HFFc6 (cell line): ENCODE measurements at regions not wholly inside any gene's neighbourhood (a gene's known extent, or its start where the extent isn't known, plus 50 kb on each side); places are given as distances from the start of the nearest gene placed in this dataset.

ENCODE experiments used
- DNase-seq: peaks from one replicate; pipeline ENCODE4 v3.0.0-alpha.2; 2018
- H3K27ac Mint-ChIP-seq: 2 replicates; pipeline ENCODE4 v1.8.0; 2020; ENCODE audit warnings: mild to moderate bottlenecking, mixed read lengths
- H3K27me3 Mint-ChIP-seq: 2 replicates; pipeline ENCODE4 v1.8.0; 2021; ENCODE audit warnings: mild to moderate bottlenecking, moderate library complexity, mixed read lengths; ENCODE audit not compliant: insufficient read depth
- H3K36me3 Mint-ChIP-seq: 2 replicates; pipeline ENCODE4 v1.8.0; 2021; ENCODE audit warnings: low read depth, mixed read lengths
- H3K4me1 Mint-ChIP-seq: 2 replicates; pipeline ENCODE4 v1.8.0; 2020; ENCODE audit warnings: low read depth, mixed read lengths
- H3K4me3 Mint-ChIP-seq: 2 replicates; pipeline ENCODE4 v1.8.0; 2020; ENCODE audit warnings: mild to moderate bottlenecking, moderate library complexity, mixed read lengths
- H3K9me3 Mint-ChIP-seq: 2 replicates; pipeline ENCODE4 v1.8.0; 2020; ENCODE audit warnings: mild to moderate bottlenecking, mixed read lengths
- CTCF ChIP-seq: fragments of 200-600 bp; sonication (generic); IDR thresholded peaks from 2 replicates; pipeline ENCODE4 v1.5.0; 2021; ENCODE audit warnings: antibody characterized with exemption, mild to moderate bottlenecking

DNA sequence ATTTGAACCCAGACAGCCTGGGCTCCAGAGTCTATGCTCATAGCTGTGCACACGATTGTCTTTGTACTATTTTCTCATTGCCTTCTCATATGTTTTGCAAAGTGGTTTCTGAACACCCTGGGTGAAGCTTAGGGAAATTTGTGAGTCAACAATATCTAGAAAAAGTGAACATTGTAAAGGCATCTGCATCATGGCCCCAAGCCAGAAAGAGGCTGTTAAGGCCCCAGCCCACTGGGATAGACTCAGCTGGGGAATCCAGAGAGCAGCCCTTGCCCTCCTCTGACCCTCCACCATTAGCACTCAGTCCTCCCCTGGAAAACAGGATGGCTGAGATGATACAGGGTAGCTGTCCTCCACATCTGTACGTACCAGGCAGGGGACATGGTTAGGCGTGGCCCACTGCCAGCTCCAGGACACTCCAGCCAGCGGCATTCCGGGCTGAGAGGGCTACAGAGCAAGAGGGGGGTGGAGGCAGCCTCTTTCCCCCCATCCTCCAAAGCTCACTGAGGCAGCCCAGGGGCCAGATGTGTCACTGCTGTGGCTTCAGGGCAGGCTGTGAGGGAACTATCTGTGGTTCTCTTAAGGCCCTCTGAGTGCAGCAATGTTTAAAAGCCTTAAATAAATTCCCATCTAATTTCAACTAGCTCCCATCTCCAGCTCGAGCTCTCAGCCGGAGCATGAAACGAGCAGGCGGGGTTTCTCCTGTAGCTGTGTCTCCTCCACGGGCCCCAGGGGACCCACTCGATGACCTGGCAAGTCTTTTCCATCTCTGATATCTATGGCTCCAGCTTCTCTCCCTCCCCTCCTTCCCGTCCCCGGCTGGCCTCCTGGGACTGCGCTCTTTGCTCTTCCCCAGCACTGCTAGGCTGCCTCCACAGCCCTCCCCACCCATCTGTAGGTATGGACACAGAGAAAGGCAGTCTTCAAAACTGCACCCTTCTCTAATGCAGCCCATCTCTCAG is 209.4 kb upstream of the LRFN2 start:
- H3K4me1 Mint-ChIP-seq: 0 out of 2 replicates have a peak, but pooled peaks cover 5% of the 10 kb centered on the region
- no peak for DNase-seq
- H3K9me3 Mint-ChIP-seq: no peaks in the 10 kb centered on the region
- H3K27me3 Mint-ChIP-seq: peaks cover 26% of the 10 kb centered on the region
- TF ChIP-seq CTCF: no peak
- no peaks in the 10 kb centered on the region for H3K36me3 Mint-ChIP-seq
- H3K27ac Mint-ChIP-seq: no peak overlapping the region
- H3K4me3 Mint-ChIP-seq: no peak overlapping the region

GRCh38 chr6:40794586-40794985 is 207.4 kb upstream of the LRFN2 start:
- H3K27ac Mint-ChIP-seq: no peak overlapping the region
- no peak for DNase-seq
- peaks cover 25% of the 10 kb centered on the region for H3K27me3 Mint-ChIP-seq
- H3K36me3 Mint-ChIP-seq: no peaks in the 10 kb centered on the region
- no peak overlapping the region for H3K4me3 Mint-ChIP-seq
- H3K9me3 Mint-ChIP-seq: no peaks in the 10 kb centered on the region
- TF ChIP-seq CTCF: no peak
- 0 out of 2 replicates have a peak, but pooled peaks cover 5% of the 10 kb centered on the region for H3K4me1 Mint-ChIP-seq

GRCh38 chr6:40792183-40792582 is 205.0 kb upstream of the LRFN2 start:
- Mint-ChIP-seq H3K27ac (no peak overlapping the region), H3K36me3 (no peaks in the 10 kb centered on the region), H3K9me3 (no peaks in the 10 kb centered on the region), H3K4me3 (no peak overlapping the region), H3K27me3 (peaks cover 9% of the 10 kb centered on the region), H3K4me1 (peaks cover 12% of the 10 kb centered on the region; the same call in 1 of the 2 replicates)
- no peak for TF ChIP-seq CTCF
- no peak for DNase-seq

DNA sequence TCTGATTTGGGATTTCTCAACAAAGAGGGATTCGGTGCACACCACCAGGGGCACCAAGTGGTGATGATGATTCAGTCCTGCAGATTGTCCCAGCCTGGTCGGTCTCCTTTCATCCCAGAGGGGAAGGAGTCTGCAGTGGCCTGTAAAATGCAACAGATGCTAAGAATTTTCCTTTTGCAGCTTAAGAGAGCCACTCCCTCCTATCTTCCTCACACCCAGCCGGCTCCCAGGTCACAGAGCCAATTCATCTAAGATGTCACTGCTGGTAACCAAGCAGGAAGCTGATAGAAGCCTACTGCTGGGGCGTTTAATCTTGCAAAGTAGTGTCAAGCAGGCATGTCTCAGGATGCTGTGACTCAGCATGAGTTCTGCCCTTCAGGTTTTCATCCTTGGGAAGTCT is 203.8 kb upstream of the LRFN2 start:
- Mint-ChIP-seq H3K9me3 (no peaks in the 10 kb centered on the region), H3K4me1 (peaks cover 7% of the 10 kb centered on the region; the same call in 1 of the 2 replicates), H3K4me3 (no peak overlapping the region), H3K27ac (no peak overlapping the region), H3K36me3 (no peaks in the 10 kb centered on the region), H3K27me3 (peaks cover 11% of the 10 kb centered on the region)
- no peak for DNase-seq
- TF ChIP-seq CTCF: no peak

DNA sequence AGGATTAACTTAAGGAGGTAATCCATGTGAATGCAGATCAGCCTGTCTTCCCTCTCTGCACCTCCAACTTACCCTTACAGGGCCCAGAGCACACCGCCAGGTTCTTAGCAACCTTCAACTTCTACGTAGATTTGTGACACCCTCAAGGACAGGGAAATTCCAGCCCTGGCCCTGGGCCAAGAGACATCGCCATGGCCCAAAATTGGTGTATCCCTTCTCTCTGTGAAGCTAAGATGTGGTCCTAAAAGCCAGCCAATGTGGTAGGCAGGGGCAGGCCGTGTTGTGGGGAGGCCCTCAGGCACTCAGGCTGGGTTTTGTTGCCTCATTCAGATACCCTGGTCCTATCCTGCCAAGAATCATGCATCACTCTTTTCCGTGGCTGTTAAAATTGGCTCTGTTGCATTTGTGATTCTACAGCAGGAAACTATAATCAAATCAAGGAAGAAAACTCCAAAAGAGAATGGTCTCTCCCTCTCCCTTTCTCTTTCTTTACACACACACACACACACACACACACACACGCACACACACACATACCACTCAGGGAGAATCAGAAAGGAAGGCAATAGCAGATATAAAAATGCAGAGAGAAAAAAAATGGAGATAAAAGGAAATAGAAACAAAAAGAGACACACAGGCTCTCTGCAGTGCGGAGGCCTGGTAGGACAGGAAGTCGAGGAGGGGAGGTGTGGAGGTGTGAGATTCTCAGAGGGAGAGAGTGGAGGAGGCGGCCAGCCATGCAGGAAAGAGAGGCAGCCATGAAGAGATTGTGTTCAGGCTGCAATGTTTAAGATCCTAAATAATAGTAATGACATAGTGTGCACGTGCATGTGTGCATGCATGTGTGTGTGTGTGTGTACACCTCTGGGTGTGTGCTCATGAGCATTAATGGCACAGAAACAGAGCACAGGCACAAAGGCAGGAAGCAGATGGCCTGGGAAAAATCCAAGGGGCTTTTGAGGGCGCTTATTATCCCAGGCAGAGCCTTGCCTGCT is 201.8 kb upstream of the LRFN2 start:
- Mint-ChIP-seq H3K4me3 (no peak overlapping the region), H3K36me3 (no peaks in the 10 kb centered on the region), H3K4me1 (peaks cover 7% of the 10 kb centered on the region; the same call in 1 of the 2 replicates), H3K27me3 (peaks cover 12% of the 10 kb centered on the region), H3K9me3 (no peaks in the 10 kb centered on the region), H3K27ac (no peak overlapping the region)
- TF ChIP-seq CTCF: no peak
- DNase-seq: no peak
